Cerebellar cortex (tissue), 1 donor: ENCODE measurements at regions not wholly inside any gene's neighbourhood (a gene's known extent, or its start where the extent isn't known, plus 50 kb on each side); places are given as distances from the start of the nearest gene placed in this dataset.
"Not testable (repeated sequence)": the region's sequence is repeated elsewhere in the genome, so short reads cannot be mapped to it uniquely, and the experiment has no call there.

Source experiments
- DNase-seq: peaks from one replicate; pipeline ENCODE4 v3.0.0-alpha.2; 2015; ENCODE audit warnings: low spot score

DNA sequence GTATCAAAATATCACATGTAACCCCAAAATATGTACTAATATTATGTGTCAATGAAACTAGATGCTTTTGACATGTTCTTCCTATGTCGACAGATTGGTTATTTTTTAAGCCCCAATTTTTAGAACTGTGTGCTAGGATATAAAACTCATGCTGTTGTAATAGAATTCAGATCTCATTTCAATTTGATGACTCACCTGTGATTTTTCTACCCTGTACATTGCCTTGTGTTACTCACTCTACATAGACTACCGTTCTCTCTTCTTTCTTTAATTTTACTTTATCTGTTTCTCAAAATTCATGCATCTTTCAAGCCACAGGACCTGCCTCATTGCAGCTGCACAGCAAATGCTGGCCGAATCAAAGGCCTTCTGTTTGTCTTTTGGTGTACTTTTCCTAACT, 284.5 kb downstream of the MAT2B start:
- DNase-seq = no peak

GRCh38 chr5:163790497-163790896, 285.1 kb downstream of the MAT2B start:
- no peak for DNase-seq

- no peak for DNase-seq
Observed at GRCh38 chr5:163794993-163795392, 289.6 kb downstream of the MAT2B start.

- DNase-seq = no peak
Observed at GRCh38 chr5:163807781-163808180, 302.4 kb downstream of the MAT2B start.

DNA sequence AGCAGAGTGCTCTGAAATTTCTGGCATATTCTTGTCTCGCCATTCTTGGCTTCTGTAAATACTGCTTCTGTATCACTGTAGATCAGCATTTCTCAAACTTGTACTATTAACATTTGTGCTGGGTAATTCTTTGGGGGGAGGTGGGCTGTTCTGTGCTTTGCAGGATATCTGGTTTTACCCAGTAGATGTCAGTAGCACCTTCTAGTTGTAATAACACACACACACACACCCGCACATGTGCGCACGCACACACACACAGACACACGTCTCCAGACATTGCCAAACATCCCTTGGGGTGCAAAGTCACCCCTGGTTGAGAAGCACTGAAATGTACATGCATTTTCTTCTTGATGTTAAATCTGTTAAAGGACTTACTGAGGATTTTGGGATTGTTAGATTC, 304.1 kb downstream of the MAT2B start:
- DNase-seq = no peak

DNA sequence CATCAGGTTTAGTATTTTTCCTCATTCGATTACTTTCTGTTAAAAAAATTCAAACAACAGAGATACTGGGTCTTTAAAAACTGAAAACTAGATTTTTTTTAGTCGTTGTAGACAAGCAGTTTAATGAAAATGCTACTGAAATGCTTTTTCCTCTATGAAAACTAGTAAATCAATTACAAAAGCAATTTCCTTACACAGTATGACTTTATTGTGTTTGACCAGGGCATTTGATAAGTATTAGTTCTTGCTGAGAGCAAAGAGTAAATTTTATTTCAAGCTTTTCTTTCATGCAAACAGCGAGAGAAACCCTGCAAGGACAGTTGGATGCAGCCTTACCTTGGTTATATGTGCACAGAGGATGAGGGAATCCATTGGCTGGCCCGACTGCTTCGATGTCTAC, 308.5 kb downstream of the MAT2B start:
- DNase-seq = no peak

DNA sequence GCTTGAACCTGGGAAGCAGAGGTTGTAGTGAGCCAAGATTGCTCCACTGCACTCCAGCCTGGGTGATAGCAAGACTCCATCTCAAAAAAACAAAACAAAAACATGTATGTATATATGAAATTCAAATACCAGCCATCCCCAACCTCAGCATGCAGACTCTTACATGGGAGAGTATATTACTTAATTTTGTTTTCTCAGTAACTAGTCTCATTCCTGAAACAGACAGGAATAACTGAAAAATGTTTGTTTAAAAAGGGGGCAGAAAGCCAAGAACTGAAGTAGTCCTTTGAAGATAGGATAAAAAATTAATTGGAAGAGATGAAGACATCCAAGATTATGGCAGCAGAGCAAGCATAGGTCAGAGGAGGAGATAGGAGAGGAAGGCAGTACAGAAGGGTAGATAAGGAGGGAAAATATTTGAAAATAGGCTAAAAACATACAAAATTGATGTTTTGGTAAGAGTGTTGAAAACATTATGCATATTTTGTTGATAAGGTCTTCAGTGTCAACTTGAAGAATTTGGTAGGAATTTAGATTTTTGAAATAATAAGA, 309.9 kb downstream of the MAT2B start:
- DNase-seq = no peak

- DNase-seq = no peak
Observed at GRCh38 chr5:163821142-163821541, 315.7 kb downstream of the MAT2B start.

DNA sequence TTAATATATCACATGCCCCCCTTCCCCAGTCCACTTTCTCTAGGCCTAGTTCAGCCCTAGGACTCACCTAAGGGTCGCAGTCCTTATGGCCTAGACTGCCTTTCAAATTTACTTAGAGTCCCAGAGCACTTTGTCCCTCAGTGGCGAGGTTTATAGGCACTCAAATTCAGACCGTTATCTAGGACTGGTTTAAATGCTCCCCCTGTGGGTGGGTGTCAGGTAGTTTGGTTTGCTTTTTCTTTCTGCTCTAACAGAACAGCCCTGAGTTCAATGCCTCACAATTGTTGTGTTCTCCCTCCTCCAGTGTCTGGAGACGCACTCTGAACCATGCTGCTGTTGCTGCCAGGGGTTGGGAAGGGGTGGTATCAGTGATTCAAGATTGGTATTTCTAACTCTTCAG, 317.1 kb downstream of the MAT2B start:
- DNase-seq = no peak

- DNase-seq = no peak
Observed at GRCh38 chr5:163825661-163826060, 320.2 kb downstream of the MAT2B start.

DNA sequence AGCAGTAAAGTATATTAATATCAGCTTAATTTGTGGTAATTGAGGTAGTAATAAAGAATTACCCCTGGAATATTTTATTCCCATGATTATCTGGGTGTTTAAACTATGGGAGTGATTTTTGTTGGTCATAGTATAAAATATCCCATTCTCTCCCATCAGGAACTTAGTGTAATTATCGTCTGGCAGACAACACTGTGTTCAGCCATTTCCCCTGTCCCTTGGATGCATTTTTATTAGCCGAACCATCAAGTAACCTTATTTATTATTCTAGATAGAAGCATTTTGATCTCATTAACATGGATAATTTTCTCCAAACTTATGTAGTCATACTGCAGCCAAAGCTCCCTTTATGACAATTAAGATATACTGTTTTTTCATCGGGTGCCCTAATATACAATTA, 320.8 kb downstream of the MAT2B start:
- no peak for DNase-seq

- DNase-seq = no peak
Observed at GRCh38 chr5:163832155-163832554, 326.7 kb downstream of the MAT2B start.

DNA sequence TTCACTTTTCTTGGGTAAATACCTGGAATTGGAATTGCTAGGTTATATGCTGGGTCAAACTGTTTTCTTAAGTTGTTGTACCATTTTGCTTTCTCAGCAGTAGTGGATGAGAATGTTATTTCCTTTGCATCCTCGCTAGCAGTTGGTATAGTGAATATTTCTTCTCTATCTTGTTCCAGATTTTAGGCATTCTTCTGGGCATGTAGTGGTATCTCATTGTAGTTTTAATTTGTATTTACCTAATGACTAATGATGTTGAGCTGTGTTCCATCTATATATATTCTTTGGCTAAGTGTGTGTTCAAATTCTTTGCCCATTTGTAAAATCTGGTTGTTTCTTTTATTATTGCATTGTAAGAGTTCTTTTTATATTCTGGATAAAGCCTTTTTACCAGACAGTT, 333.3 kb downstream of the MAT2B start:
- DNase-seq = no peak

GRCh38 chr5:163846512-163846911, 341.1 kb downstream of the MAT2B start:
- DNase-seq = no peak

DNA sequence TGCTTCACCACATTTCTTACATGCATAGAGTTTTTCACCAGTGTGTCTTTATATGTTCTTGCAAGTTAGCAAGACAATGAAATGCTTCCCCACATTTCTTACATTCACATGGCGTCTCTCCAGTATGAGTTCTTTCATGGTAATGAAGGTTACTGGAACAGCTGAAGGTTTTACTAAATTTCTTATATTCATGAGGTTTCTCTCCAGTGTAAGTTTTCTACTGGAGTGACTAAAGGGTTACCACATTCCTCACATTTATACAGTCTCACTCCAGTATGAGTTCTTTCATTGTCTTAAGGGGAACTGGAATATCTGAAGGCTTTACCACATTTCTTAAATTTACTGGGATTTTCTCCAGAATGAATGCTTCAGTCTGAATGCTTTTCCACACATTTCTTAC, 350.3 kb downstream of the MAT2B start:
- no peak for DNase-seq

DNA sequence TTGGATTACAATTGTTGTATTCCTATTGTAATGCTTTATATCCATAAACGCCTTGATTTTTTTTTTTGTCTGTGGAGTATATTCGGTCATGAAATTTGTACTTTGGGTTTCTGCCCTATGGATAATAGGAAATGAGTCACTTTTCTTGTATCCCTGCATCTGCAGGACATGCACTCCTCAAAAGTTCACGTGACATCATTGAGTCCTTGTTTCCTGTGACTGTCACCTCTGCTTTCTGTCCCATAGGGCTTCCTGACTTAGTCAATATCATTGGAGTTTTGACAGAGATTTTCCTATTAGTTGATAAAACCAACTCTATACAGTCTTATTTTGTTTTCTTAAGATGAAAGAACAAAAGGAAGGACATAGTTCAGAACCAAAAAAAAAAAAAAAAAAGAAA, 356.3 kb downstream of the MAT2B start:
- no peak for DNase-seq

GRCh38 chr5:163867324-163867723, 361.9 kb downstream of the MAT2B start:
- no peak for DNase-seq

- DNase-seq = no peak
Observed at GRCh38 chr5:163867738-163868137, 362.3 kb downstream of the MAT2B start.

- no peak for DNase-seq
Observed at GRCh38 chr5:163869581-163869980, 364.2 kb downstream of the MAT2B start.

DNA sequence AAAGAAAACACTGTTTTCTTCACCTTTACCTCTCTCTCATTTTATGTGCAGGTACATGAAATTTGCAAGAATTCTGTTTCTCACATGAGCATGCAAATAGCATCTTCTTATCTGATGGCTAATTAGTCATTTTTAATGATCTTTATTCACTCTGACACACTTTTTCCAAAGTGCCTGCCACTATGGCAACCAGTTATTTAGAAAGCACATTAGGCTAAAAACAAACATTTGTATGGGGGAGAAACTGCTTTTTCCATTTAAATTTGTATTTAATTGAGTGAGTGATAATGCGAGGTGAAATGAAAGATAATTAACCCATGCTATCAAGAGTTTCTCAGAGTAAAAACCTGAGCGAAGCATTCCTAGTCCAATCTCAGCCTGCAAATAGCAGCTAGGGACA, 365.0 kb downstream of the MAT2B start:
- DNase-seq = no peak

DNA sequence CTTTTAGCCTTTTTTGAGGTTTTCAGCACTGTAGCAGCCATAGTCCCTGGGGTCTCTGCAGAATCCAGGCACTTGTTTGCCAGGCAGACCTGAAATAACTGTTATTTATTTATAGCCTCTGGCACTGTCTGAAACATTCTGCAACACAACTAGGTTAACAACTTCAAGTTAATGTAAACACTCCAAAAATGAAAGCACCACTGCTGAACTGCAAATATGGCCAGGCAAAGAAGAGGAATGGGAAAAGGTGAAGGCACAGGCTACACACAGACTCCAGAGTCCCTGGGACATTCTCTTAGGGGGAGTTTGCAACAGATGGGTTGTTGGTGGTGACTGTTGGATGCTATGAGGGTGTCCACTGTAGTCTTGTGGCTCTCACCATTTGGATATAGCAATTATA, 369.0 kb downstream of the MAT2B start:
- no peak for DNase-seq

GRCh38 chr5:163874912-163875311, 369.5 kb downstream of the MAT2B start:
- not testable (repeated sequence) for DNase-seq

DNA sequence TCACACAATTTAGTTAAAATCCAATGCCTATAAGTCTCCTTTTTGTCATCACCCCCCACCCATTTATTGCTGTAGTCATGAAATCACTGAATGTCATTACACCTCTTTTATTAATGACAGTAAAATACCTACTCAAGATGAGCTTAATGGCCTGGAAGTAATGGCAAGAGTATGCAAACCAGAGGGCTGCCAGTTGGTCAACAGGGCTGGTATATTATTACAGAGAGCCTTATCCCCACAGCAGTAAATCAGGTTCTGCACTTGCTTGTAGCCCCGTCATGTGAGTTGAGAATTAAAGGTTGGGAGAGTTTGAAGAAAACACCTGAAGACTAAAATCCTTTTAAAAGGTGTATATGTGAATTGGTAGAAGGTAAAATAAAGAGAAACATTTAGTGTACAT, 372.4 kb downstream of the MAT2B start:
- DNase-seq = no peak

DNA sequence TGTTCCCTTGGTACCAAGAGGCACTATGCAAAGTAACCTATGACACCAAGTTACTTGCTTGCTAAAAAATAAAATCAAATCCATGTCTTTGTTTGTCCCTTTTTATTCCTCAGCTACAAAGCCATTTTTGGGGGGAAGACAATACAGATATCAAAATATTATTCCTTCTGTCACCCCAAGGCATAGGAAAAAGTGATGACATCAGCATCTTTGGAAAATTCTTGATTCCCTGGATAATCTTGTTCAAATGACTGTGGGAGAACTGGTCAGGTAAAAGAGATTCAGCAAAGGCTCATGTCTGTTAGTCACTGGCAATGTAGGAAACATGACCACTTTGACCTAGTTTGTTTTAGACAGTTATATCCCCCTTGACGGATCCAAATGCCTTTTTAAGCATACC, 373.1 kb downstream of the MAT2B start:
- no peak for DNase-seq

GRCh38 chr5:163880302-163880701, 374.9 kb downstream of the MAT2B start:
- DNase-seq = no peak
